ENCODE measurements at regions not wholly inside any gene's neighbourhood (a gene's known extent, or its start where the extent isn't known, plus 50 kb on each side); places are given as distances from the start of the nearest gene placed in this dataset.

DNA sequence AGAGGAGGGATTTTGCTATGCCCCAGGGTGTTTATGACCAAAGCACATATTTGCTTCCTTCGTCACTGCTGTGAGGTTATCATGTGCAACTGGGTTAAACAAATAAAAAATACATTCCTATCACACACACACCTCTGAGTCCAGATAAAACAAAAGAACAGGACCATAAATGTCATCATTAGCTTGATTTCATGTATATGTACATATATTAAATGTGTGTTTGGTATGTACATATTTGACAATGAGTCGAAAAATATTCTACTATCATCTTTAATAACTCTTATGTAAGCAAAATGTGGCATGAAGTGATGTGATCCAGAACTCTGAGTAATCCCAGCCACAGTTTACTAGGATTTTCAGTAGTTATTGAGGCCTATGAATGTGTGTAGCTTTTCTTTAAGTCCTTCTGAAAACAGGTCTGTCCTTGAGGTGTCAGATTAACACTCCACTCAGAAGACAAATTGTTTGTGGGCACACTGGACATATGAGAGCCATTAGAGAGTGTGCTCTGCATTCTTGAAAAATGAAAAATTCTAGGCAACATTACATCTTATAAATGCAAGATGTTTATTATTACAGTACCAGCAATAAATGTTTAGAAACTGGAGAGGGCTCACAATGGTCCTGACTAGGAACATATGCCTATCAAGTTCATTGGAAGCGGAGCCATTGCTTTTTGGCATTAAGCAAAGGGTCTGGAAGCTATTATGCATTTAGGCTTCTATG is 335.1 kb upstream of the SEMA3A start:
- DNase-seq, result no peak

DNA sequence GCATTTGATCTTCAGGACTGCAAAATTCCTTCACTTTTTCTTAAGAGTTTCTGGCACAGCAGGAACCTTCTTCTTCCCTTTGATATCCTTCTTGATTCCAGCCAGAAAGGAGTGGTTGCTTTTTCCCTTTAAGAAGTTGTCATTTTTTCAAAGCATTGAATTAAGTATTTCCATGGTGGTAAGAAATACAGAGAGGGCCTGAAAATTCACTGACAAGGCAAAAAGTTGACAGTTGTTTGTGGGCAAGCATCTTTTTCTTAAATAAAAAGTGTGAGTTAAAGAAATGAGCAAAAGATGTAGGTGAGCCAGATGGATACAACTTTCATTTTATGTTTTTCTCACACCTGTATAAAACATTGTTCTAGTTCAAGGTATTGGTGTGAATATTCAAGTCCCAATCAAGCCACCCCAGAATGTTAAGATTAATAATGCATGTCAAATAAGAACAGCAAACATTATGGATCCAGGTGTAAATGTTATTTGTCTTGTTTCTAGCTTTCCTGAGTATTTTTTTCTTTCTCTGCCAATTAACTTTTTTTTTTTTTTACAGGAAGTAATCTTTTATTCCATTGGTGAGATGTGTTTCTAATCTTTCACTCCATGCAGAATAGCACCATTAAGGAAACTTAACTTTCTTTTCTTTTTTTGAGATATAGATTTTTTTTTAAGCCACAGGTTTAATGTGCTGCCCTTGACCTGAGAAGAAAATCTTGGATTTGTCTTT is 334.3 kb upstream of the SEMA3A start:
- DNase-seq, result no peak

DNA sequence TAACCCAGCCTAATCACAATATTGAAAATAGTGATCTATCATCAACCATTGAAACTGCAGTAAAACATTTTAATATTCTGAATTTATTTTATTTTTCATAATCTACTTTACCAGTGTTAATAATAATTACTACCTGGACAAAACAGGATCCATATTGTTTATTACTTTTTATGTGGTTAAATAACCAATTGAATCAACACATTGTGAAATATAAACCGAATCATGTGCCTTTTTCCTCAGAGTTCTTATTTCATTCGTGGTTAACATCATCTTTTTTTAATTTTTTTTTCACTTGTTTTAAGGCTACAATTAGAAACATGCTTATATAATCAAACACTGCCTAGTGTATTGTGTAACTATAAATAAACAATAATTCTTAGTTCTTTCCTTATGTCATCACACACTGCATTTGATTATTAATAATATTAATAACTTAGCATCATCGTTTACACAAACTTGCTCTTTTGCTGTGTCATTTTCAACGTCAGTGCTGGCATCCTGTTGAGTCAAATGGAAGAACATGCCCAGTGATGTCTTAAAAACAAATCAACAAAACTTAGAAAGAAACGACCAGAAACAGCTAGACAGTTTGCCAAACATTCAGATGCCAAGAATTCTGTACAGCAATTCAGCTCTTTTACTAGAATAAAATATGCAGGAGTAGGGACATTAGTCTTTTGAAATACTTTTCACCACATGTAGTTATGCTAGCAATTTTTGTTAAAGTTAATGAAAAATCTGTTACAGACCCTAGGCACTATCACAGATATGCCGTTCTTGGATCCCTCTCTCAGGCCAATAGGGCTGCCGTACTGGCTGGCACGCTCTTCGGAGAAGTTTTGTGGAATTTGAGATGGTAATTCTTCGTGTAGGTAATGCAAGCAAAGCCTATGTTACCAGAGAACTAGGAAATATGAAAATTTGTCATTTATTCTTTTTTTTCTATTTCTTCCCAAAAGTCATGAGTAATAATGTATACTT is 330.4 kb upstream of the SEMA3A start:
- DNase-seq, result no peak

DNA sequence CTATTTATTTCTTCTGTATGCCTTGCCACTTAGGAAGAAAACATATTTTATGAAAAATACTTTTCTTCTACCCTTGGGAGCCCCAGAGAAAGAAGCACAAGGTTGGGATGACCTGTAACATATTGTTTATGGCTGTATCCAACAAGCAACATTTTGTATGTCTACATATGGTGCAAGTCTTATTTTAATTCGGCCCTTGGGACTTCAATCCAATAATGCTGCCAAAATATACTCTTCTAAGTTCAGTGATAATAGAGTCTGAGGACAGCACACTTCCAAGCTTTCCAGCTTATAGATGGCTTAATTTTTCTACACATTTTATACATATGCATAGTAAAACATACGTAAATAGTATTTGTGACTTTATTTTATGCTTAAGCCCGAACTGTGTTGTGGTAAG is 318.5 kb upstream of the SEMA3A start:
- no peak for DNase-seq

DNA sequence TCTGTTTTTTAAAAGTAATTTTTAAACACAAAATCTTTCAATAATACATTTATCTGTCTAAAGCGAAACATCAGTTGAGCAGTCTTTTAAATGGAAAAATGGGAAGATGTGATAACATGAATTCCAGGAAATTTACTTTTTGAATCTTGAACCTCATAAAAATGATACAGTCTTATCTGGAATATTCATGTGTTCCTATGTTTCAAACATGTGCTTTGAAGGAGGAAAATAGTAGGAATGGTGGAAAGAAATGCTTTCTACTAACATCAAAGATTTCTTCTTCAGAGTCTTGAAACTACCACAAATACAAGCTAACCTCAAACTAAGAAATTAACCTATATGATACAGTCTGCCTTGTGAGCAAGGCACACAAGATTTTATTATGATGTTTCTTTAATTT is 317.5 kb upstream of the SEMA3A start:
- no peak for DNase-seq

DNA sequence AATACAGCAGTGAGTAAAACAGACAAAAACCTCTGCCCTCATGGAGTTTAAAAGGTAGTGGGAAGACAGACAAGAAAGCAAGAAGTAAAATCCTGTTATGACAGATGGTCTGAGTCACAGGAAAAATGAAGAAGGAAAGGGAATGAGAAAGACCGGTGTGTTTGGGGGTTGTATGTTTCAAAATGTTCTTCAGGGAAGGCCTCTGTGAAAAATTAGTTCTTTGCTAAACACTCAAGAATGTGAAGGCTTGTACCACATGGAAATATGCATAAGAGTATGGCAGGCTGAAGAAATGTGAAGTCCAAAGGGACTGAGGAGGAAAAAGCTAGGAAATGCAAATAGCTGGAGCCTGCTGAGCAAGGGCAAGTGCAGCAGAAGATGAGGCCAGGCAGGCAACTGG is 315.9 kb upstream of the SEMA3A start:
- DNase-seq, result no peak

DNA sequence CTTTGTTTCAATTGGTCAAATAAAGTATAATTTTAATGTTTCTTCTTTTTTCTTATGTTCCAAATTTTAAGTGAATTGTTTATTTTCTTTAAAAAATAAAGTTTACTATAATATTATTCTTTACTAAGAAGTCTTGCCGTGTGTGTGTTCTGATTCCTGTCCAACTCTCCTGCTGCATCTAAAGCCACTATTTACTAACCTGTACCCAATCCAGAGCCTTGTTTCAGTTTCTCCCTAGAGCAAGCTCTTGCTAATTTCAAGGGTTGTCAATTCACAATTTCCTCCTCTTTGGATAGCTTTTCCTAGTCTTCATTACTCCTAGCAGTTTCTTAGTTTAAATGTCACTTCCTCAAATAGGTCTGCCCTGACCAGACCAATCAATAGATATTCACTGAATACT is 314.9 kb upstream of the SEMA3A start:
- DNase-seq, result no peak

DNA sequence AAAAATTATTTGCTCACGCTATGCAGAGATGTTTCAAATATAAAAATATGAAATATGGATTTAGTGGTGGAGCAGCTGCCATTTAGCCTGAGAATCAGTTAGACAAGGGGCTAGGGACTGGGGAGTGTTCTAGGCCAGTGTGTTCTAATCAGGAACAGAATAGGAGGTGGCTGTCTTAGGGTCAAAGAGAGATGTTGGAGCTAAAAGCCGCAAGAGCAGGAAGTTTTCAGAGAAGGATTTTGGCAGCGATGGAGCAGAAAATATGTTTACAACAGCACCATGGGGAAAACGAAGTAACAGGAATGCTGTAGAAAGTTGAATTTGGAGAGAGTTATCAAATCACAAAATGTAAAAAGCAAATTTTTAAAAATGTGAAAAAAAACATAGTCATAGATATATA is 314.0 kb upstream of the SEMA3A start:
- no peak for DNase-seq

DNA sequence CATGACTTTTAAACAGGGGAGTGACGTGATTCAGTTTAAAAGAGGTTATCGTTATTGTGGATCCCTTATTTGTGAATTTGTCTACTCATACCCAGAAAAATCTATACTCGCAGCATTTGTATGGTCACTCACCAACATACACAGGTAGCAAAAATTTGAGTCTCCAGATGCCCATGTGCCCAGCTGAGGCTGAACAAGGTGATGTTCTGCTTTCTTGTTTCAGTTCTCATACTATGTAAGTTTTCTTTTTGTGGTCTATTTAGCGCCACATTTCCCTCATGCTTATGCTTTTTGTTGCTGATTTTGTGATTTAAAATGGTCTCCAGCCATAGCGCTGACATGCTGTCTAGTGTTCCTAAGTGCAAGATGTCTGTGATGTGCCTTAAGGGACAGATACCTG is 312.9 kb upstream of the SEMA3A start:
- DNase-seq, result no peak

DNA sequence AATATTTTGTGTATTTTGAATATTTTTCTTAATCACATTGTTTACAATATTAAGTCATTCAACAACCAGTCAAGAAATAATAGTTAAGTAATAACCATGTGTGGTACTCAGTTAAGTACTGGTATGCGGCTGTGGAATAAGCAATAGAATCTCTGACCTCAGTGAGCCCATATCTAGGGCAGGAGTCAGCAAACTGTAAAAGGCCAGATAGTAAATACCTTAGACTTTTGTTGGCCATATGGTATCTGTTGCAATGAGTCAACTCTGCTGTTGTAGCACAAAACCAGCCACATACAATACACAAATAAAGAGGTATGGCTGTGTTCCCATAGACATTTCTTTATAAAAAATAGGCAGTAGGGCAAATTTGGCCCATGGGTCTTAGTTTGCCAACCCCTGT is 311.6 kb upstream of the SEMA3A start:
- no peak for DNase-seq

DNA sequence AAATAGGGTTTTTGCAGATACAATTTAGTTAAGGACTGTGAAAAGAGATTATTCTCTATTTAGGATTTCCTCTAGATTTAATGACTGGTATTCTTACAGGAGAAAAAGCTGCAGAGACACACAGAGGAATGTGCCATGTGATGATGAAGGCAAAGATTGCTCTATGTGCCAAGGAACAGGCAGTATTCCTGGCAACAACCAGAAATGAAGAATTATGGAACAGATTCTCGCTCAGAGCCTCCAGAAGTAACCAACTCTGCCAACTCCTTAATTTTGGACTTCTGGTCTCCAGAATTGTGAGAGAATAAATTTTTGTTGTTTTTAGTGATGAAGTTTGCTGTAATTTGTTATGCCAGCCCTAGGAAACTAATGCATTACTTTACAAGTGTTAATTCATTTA is 307.6 kb upstream of the SEMA3A start:
- no peak for DNase-seq

DNA sequence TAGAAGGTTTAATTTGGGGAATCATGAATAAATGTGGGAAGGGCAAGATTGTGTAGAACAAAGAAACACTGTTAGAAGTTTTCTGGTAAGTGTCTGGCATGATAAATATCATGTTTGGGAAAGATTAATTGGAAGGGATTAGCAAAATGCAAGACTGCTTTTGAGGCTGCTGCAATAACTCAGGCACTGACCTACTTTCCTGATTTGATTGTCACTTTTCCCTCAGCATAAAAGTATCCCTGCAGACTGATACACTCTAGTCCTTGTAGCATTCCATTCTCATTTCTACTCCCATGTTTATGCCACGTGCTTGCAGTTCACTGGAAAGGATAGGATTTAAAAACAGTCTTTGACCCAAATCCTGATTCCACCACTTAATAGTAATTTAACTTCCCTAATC is 303.3 kb upstream of the SEMA3A start:
- DNase-seq, result no peak

DNA sequence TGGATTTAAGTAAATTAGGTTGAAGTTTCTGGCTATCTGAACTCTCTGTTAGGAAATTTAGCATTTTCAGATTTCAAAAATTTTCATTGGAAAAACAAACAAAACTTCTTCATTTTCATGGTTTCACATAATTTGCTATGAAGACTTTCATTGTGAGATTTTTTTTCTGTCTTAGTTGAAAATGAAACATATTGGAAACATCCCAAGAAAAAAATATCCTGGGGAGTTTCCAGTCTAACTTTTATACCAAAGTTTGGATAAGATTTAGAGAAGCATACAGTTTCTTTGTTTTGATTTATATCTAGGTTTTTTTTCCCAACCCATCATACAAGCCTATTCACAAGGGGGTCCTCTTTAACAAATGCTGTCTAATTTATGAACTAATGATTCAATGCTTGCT is 300.5 kb upstream of the SEMA3A start:
- DNase-seq, result no peak

DNA sequence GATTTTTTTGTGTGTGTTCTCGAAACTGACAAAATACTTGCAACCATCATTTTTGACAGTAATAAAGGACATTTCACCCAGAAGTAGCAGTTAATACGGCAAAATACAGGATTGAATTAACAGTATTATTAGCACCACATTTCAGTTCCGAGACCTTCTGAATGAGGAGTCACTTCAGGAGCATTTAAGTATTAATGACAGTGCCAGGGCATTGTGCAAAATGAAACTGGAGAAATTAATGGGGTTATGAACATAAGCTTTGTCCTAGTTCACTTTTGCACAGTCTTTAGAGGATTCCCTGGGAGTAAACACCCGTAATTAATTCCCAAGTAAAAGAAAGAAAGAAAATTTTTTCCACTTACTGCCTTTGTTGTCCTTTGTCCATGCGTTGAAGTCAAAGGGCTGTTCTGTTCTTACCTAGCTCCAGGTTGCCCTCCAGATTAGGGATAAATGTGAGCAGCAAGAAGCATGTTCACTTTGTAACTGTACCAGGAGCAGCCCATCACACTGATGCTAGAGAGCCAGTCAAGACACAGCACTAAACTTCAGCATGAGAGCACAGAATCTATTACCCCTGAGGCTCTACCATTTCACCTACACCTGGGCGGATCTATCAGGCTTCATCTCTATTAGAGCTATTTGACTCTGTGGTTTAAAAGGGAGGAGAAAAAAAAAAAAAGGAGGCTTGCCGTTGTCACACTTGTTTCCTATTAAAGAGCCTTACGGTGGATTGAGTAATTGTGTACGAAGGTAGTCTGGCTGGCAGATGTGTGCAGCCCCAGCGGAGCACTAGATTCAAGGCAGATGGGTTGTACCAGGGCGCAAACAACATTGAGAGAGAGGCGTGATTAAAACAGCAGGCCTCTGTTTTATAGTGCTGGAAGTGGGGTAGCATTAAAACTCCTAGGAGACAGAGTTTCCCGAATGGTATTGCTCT is 297.8 kb upstream of the SEMA3A start:
- no peak for DNase-seq

DNA sequence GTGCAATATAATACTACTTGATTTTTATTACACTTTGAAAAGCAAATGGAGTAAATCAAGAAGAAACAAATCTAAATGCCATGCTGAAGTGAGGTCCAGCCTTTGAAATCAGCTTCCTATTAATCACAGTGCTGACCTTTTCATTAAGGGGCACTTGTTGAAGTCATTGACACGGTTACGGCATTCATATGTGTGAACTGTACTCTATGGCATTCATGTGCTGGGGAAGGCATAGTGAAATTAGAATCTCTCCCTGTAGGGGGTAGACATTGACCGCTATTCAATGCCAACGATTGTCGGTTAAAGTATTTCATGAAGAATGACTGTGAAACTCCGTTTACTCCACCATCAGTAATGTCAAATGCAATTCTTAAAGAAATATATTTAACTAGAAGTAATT is 296.1 kb upstream of the SEMA3A start:
- DNase-seq, result no peak

DNA sequence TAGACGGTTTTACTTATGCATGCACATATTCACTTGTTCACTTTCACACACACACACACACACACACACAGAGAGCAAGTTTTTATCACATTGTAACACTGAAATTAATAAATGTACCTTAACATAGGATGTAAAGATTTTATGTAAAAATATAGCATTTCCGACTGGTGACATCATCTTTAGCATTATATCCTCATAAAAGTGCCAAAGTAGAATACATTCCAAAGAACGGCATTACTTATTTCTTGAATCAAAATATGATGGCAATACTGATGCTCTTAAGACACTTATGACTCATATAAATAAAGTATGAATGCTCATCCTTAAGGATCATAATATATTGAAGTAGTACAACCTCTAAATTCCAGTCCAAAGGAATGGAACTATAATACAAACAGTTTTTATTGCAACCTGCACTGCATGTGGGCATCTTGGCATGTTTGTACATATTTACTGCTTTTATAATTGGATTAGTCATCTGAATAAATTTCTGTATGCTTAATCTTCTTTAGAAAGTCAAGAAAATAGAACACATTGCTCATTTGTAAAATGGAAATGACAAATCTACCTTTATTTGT is 290.0 kb upstream of the SEMA3A start:
- no peak for DNase-seq

DNA sequence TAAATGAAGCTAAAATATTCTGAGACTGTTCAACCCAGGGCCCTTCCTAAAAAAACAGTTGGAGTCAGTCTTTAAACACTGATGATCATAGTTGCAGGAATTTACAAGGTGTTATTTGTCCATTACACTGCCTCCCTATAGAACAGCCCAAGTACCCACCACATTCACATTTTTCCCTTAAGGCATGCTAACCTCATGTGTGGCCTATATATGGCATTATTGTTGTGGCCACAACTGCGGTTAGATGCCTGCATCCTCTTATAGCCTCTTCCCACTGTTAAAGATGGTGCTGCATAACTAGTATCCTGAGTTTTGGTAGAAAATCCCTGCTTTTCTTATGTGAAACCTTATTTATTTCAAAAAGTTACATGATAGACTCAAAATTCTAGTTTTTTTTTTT is 287.9 kb upstream of the SEMA3A start:
- no peak for DNase-seq

DNA sequence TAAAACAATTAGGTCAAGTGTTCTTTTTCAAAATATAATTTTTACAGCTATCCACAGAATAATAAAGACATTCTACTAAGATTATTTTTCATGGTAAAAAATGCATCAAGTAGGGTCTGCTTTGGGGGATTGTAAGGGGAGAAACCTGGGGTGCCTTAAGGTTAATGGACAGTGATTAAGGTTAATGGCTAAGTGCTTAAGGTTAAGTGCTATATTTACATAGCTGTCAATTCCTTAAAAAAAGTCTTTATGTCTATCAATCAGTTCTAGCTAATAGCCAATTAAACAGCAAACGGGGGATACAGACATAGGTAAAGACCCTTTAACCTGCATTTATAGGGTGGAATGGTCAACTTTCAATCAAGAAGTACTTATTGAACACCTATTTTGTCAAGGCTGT is 284.5 kb upstream of the SEMA3A start:
- no peak for DNase-seq

DNA sequence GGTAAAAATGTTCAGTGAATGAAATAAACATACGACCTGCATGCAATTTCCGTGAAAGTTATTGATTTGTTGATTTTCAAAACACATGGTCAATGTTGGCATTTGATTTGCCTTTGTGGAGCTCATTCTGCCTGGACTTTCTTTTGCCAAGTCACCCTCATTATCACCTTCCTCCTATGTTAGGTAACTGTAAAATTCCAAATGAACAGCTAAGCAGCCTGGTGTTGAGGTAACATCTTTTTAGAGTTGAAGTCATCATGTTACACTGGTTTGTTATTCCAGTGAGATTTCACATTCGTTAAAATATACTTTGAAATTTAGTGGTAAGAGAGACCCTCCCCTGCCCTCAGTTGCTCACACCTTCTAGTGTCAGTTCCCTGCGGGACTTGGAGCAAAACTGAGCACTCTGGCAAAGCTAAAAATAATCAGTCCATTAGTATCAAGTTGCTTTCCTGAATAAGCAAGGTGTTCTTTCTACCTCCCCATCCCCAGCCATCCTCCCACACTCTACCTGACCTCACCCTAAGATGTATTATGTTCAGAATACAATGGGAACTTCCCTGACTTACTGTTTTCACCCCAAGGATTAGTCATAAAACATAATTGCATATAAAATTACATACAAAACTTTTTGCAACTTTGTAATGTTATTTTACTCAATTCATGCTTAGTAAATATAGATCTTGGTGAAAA is 283.3 kb upstream of the SEMA3A start:
- no peak for DNase-seq

DNA sequence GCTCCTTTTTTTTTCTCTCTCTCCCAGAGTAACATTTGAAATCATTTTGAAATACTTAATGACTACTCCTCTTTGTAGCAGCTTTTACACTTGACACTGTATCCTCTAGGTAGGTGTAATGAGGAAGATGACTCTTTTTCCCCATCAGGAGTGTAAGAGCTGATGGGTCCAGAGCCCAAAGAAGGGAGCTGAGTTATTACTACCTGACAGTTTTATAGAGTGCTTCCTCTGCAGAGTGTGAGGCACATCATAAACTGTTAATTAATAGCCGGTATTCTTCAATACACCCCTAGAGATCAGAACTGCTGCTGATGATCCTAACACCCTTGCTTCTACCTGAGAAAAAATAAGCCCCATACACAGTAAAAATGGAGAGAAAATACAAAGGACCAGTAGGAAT is 279.8 kb upstream of the SEMA3A start:
- DNase-seq, result no peak

DNA sequence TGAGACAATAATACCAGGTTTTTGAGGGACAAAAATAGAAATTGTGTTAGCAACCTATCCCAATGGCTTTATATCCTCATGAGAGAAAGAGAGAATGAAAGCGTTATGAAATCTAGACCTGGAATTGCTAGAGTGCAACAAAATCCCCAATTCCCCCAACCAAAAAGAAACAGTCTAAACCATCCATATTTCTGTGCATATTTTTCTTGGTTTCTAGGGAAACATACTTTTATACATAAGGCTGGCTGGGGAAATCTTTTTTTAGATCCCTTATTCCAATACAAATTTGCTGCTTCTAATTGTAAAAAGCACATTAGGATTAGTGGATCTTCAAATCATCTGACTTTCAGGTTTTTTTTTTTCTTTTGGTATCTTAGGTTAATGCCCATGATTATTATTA is 277.0 kb upstream of the SEMA3A start:
- DNase-seq, result no peak

DNA sequence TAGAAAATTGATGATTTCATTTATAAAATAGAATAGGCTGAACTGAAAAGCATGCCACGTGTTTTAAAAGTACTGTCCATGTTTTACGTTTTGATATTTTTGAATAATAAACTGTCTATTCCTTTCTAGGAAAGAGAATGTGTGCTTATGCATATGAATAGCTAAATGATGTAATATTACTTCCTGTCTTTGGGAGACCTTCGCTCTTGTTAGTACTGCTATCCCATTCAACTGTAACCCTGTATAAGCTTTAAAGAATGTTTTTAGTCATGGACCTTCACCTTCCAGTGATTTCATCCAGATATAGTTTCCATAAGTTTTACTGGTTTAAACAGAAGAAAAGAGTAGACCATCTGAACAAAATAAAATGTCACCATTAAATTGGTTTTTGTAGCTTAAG is 274.4 kb upstream of the SEMA3A start:
- no peak for DNase-seq

Measured in activated CD4-positive, alpha-beta T cell treated with anti-CD3 and anti-CD28 coated beads, Interleukin-2, amount 50 U/mL, for 16 hours (primary cell).